GM11168 (cell line): ENCODE measurements at regions not wholly inside any gene's neighbourhood (a gene's known extent, or its start where the extent isn't known, plus 50 kb on each side); places are given as distances from the start of the nearest gene placed in this dataset.

Experiments used
- in situ Hi-C: fragments of 300-500 bp; cut with MboI; formaldehyde crosslinking; loops from one replicate; pipeline ENCODE4 v1.12.0; 2022; ENCODE audit warnings: low sequenced_read_pairs; ENCODE audit not compliant: unreplicated experiment

GRCh38 chr13:107104631-107105030 lies 536.7 kb upstream of the ARGLU1 start:
- in situ Hi-C loops, result no loop called here

- in situ Hi-C loops, result no loop called here
Measured at GRCh38 chr13:107102676-107103075, 534.7 kb upstream of the ARGLU1 start.

GRCh38 chr13:107099661-107100060 lies 531.7 kb upstream of the ARGLU1 start:
- in situ Hi-C loops, result no loop called here

- in situ Hi-C loops, result no loop called here
Measured at GRCh38 chr13:107097916-107098315, 530.0 kb upstream of the ARGLU1 start.

- in situ Hi-C loops, result no loop called here
Measured at GRCh38 chr13:107095876-107096275, 527.9 kb upstream of the ARGLU1 start.

- in situ Hi-C loops, result no loop called here
Measured at GRCh38 chr13:107091861-107092260, 523.9 kb upstream of the ARGLU1 start.

GRCh38 chr13:107091428-107091827 lies 523.5 kb upstream of the ARGLU1 start:
- in situ Hi-C loops, result no loop called here

- in situ Hi-C loops, result no loop called here
Measured at GRCh38 chr13:107088061-107088460, 520.1 kb upstream of the ARGLU1 start.

- in situ Hi-C loops, result no loop called here
Measured at GRCh38 chr13:107079423-107080049, 511.6 kb upstream of the ARGLU1 start.

GRCh38 chr13:107078229-107078765 lies 510.4 kb upstream of the ARGLU1 start:
- in situ Hi-C loops, result no loop called here

- in situ Hi-C loops, result no loop called here
Measured at GRCh38 chr13:107076801-107077200, 508.9 kb upstream of the ARGLU1 start.

- in situ Hi-C loops, result no loop called here
Measured at GRCh38 chr13:107075576-107075975, 507.6 kb upstream of the ARGLU1 start.

- in situ Hi-C loops, result no loop called here
Measured at GRCh38 chr13:107070792-107071191, 502.9 kb upstream of the ARGLU1 start.

GRCh38 chr13:107069108-107069776 lies 501.3 kb upstream of the ARGLU1 start:
- in situ Hi-C loops, result no loop called here

GRCh38 chr13:107067381-107067780 lies 499.4 kb upstream of the ARGLU1 start:
- in situ Hi-C loops, result no loop called here

GRCh38 chr13:107066355-107066754 lies 498.4 kb upstream of the ARGLU1 start:
- in situ Hi-C loops, result no loop called here

GRCh38 chr13:107065036-107065435 lies 497.1 kb upstream of the ARGLU1 start:
- in situ Hi-C loops, result no loop called here

- in situ Hi-C loops, result no loop called here
Measured at GRCh38 chr13:107057028-107057631, 489.2 kb upstream of the ARGLU1 start.

GRCh38 chr13:107043021-107043956 lies 475.4 kb upstream of the ARGLU1 start:
- in situ Hi-C loops, result no loop called here

- in situ Hi-C loops, result no loop called here
Measured at GRCh38 chr13:107035778-107036177, 467.8 kb upstream of the ARGLU1 start.
